GM12874 (cell line): ENCODE measurements at regions not wholly inside any gene's neighbourhood (a gene's known extent, or its start where the extent isn't known, plus 50 kb on each side); places are given as distances from the start of the nearest gene placed in this dataset.

Experiments
- TF ChIP-seq, protein P1 (sequence below): IDR thresholded peaks from 2 replicates; pipeline ENCODE4 v1.5.1; 2011; ENCODE audit warnings: low read depth, mild to moderate bottlenecking, control low read depth, low read length, moderate library complexity; ENCODE audit not compliant: insufficient read depth

DNA sequence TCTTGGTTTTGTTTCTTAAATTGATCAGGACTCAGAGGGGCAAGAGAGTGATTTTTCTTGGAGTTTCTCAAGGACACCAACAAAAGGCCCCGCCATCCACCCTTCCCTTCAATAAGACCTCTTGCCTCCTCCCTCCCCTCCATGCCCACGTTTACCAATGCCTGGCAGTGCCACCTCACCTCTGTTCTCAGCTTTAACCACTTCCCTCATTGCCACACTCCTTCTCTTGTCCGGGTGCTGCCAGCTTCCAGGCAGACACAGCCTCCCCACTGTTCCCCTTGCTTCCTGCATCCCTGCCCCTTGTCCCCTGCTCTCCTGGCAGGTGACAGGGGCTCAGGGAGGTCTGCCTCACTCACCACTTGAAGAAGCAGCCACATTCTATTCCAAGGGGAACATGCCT, 90.8 kb downstream of the LHX2 start:
- TF ChIP-seq, protein P1, sequence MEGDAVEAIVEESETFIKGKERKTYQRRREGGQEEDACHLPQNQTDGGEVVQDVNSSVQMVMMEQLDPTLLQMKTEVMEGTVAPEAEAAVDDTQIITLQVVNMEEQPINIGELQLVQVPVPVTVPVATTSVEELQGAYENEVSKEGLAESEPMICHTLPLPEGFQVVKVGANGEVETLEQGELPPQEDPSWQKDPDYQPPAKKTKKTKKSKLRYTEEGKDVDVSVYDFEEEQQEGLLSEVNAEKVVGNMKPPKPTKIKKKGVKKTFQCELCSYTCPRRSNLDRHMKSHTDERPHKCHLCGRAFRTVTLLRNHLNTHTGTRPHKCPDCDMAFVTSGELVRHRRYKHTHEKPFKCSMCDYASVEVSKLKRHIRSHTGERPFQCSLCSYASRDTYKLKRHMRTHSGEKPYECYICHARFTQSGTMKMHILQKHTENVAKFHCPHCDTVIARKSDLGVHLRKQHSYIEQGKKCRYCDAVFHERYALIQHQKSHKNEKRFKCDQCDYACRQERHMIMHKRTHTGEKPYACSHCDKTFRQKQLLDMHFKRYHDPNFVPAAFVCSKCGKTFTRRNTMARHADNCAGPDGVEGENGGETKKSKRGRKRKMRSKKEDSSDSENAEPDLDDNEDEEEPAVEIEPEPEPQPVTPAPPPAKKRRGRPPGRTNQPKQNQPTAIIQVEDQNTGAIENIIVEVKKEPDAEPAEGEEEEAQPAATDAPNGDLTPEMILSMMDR = no peak

DNA sequence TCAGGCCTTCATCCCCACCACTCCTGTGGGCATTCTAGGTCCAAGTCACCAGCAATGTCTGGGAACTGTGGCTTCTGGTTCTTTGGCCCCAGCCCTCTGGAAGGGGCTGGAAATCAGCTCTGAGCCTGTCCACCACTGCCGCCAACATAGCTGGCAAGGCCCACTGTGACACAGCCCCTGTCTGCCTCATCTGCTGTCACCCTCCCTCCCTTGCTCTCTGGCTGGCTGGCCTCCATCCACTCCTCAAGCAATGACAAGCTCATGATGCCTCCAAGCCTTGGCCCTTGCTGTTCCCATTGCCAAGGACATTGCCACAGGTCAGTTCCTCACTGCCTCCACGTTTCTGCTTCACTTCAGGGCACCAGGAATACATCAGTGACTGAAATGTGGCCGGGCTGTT, 93.7 kb downstream of the LHX2 start:
- TF ChIP-seq, protein P1 = no peak

DNA sequence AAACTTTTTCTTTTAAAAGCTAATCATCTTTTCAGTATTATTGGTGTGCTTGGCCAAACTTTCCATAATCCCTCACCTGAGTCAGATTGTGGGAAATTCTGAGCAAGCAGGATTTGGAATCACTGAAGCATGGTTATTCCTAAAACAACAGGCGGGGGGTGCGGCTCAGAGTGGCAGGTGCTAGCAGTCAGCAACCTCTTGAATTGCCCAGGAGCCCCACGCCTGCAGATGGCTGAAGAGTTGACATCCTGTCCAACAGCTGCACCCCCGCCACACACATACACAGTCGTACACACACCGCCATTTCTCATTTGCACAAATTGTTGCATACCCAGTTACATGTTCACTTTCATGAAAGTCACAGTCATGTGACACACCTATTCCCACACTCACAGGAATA, 96.6 kb downstream of the LHX2 start:
- TF ChIP-seq, protein P1 = no peak

DNA sequence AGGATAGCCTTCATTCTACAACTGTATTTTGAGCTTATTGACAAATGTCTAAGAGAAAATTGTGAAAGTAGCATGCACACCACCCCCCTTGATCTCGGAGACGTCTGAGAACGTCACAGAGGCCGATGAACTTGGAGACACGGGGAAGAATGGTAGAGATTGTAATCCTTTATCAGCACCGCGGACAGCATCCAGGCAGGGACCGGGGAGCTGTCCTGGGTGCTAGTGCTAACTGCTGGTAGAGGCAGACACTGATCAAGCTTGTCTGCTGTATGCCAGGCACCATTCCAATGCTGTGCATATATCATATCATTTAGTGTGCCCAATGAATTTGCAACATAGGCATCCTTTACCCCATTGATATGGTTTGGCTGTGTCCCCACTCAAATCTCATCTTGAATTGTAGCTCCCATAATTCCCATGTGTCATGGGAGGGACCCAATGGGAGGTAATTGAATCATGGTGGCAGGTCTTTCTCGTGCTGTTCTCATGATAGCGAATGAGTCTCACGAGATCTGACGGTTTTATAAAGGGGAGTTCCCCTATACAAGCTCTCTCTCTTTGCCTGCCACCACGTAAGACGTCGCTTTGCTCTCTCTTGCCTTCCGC, 98.8 kb downstream of the LHX2 start:
- TF ChIP-seq, protein P1 = no peak

DNA sequence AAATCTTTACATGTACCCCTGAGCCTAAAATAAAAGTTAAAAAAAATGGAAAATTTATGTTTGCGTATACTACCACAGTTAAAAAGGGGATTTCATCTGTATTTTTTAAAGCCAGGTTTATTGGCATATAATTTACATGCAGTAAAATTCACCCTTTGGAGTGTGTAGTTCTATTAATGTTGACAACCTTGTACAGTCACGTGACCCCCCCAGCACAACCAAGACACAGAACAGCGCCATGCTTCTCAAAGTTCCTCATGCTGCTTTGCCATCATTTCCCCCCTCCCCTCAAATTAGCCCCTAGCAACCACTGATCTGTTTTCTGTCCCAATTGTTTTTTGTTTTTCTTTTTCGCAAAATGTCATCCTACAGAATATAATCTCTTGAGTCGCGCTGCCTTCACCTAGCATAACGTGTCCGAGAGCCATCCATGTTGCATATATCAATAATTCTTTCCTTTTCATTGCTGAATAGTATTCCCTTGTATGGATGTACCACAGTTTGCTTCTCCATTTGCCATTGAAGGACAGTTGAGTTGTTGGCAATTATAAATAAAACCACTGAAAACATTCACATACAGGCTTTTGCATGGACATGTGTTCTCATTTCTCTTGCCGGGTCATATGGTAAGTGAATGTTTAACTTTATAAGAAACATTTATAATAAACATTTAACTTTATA, 105.3 kb downstream of the LHX2 start:
- TF ChIP-seq, protein P1 = no peak

DNA sequence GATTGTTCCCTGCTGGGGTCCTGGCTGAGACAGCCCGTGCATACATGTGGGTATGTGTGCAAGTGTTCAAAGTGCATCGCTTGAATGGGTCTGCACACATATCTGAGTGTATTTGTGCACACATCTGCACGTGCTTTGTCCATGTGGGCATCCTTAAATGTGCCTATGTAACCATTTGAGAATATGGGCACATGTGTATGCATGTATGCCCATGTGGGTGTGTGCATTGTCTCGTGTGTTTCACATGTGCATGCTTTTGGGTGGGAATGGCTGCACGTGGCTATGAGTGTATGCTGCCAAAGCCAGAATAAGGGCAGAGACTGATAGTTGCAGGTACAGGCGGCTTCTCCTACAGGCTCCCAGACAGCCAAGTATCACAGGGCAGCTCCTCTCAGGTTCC, 107.3 kb downstream of the LHX2 start:
- TF ChIP-seq, protein P1 = no peak

DNA sequence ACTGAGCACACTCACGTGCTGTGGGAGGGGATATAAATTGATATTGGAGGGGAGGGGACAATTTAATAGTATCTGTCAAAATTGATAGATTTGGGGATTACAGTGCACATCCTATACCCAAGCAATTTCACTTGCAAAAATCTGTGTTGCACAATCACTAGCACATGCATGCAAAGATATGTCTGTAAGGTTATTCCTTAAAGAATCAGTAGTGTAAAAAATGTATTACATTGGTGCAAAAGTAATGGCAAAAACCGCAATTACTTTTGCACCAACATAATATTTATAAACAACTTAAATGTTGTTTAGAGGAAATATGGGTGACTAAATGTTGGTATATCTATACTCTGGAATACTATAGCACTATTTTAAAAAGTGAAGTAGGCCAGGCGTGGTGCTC, 108.7 kb downstream of the LHX2 start:
- TF ChIP-seq, protein P1 = no peak

DNA sequence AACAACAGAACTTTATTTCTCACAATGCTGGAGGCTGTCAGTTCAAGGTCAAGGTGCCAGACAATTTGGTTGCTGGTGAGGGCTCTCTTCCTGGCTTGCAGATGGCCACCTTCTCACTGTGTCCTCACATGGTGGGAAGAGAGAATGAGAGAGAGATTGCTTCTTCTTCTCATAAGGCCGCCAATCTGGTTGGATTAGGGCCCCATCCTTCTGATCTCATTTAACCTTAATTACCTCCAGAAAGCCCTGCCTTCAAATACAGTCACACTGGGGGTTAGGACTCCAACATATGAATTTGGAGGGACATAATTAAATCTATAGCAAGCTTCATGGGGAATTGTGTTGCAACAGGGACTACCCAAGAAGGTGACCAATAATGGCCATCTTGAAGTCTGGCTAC, 110.2 kb downstream of the LHX2 start:
- TF ChIP-seq, protein P1 = no peak
